A549 (cell line): ENCODE measurements at regions not wholly inside any gene's neighbourhood (a gene's known extent, or its start where the extent isn't known, plus 50 kb on each side); places are given as distances from the start of the nearest gene placed in this dataset.
A peak's percentile ranks its signal among the peaks of the same experiment; 100 is the strongest.

Source experiments
- ATAC-seq, 2 experiments: fragments of 200-7000 bp in 1 of 2; fragments of >200 bp in 1 of 2; cut with Nextera tagmentation in 1 of 2; cut with Tn5 transposase in 1 of 2; 3 replicates each; pipeline versions ENCODE4 v1.8.0 to v1.9.1; 2018 to 2020; ENCODE audit warnings: mild to moderate bottlenecking in 1 of 2, moderate library complexity in 1 of 2
- CTCF ChIA-PET: fragments of 300-600 bp; sonication (Branson Sonifier 250); formaldehyde crosslinking; extraction: SDS; loops from one replicate; lab custom pipeline; 2021; ENCODE audit warnings: antibody characterized with exemption, inconsistent platforms; lab: Yijun Ruan, JAX
- POLR2A ChIA-PET: fragments of 350-600 bp; formaldehyde crosslinking; extraction: SDS; loops from one replicate; lab custom pipeline; 2021; ENCODE audit warnings: antibody characterized with exemption, inconsistent platforms; lab: Yijun Ruan, JAX
- DNase-seq, 2 experiments: peaks; one replicate each; pipeline versions ENCODE4 v3.0.0 to v3.0.0-alpha.2; 2011 to 2016; ENCODE audit warnings: low read depth in 1 of 2, low spot score in 1 of 2
- FAIRE-seq: peaks from 2 replicates; lab custom pipeline; 2011; peaks lifted over from hg19 to GRCh38; lab: Jason Lieb, UNC
- H3K27ac ChIP-seq, 2 experiments: fragments of >200 bp; sonication (Bioruptor Twin); formaldehyde crosslinking; 3 replicates each; pipeline ENCODE4 v1.5.1; 2016 to 2017
- H3K4me1 ChIP-seq: fragments of >200 bp; sonication (Bioruptor Twin); formaldehyde crosslinking; 3 replicates; pipeline ENCODE4 v1.6.1; 2016
- H3K4me2 ChIP-seq: fragments of >200 bp; sonication (Bioruptor Twin); formaldehyde crosslinking; 3 replicates; pipeline ENCODE4 v1.6.1; 2016
- H3K4me3 ChIP-seq: fragments of >200 bp; sonication (Bioruptor Twin); formaldehyde crosslinking; 3 replicates; pipeline ENCODE4 v1.5.1; 2016
- H3K9me3 ChIP-seq: fragments of >200 bp; sonication (Bioruptor Twin); formaldehyde crosslinking; 3 replicates; pipeline ENCODE4 v1.6.1; 2016
- CBX8 ChIP-seq: fragments of 200-600 bp; sonication (generic); IDR thresholded peaks from 2 replicates; pipeline ENCODE4 v1.6.1; 2016
- CEBPB ChIP-seq, 2 experiments: fragments of >200 bp in 1 of 2; sonication (Bioruptor Twin) in 1 of 2; formaldehyde crosslinking in 1 of 2; IDR thresholded peaks; 2 replicates each; pipeline ENCODE4 v1.6.1; 2012 to 2016
- EP300 ChIP-seq, 2 experiments: fragments of >200 bp; sonication (Bioruptor Twin); formaldehyde crosslinking; IDR thresholded peaks; 2 replicates in 1 of 2; 3 replicates in 1 of 2; pipeline ENCODE4 v1.6.1; 2016 to 2017
- FOSB ChIP-seq: fragments of 250-450 bp; sonication (Bioruptor Pico); IDR thresholded peaks from 2 replicates; pipeline ENCODE4 v1.5.0; 2020; ENCODE audit warnings: mild to moderate bottlenecking, moderate library complexity
- FOXS1 ChIP-seq: fragments of 250-450 bp; sonication (Bioruptor Pico); IDR thresholded peaks from 2 replicates; pipeline ENCODE4 v1.5.0; 2020; ENCODE audit warnings: mild to moderate bottlenecking, moderate library complexity
- HOXA7 ChIP-seq: fragments of 250-450 bp; sonication (Bioruptor Pico); IDR thresholded peaks from 2 replicates; pipeline ENCODE4 v1.5.0; 2020; ENCODE audit warnings: mild to moderate bottlenecking, moderate library complexity
- JUN ChIP-seq, 2 experiments: fragments of >200 bp; sonication (Bioruptor Twin); formaldehyde crosslinking; IDR thresholded peaks; 2 replicates in 1 of 2; 3 replicates in 1 of 2; pipeline ENCODE4 v1.6.1; 2016 to 2017
- JUNB ChIP-seq: fragments of >200 bp; sonication (Bioruptor Twin); formaldehyde crosslinking; IDR thresholded peaks from 2 replicates; pipeline ENCODE4 v1.6.1; 2016
- KDM1A ChIP-seq: fragments of 200-600 bp; sonication (generic); IDR thresholded peaks from 2 replicates; pipeline ENCODE4 v1.6.1; 2016; ENCODE audit warnings: low read depth, mild to moderate bottlenecking
- MAFK ChIP-seq: fragments of 450-650 bp; IDR thresholded peaks from 2 replicates; pipeline ENCODE4 v1.6.1; 2014; ENCODE audit not compliant: partially characterized antibody
- MAZ ChIP-seq: fragments of 150-350 bp; IDR thresholded peaks from 2 replicates; pipeline ENCODE4 v1.6.1; 2014; ENCODE audit warnings: antibody characterized with exemption, low read depth, low read length, borderline replicate concordance
- NFE2L2 ChIP-seq: fragments of 150-350 bp; conservative IDR thresholded peaks from 2 replicates; pipeline ENCODE4 v1.6.1; 2014; ENCODE audit warnings: low read length
- NPAS2 ChIP-seq: fragments of 250-450 bp; sonication (Bioruptor Pico); IDR thresholded peaks from 2 replicates; pipeline ENCODE4 v1.8.0; 2022; ENCODE audit warnings: mild to moderate bottlenecking, moderate library complexity, borderline replicate concordance
- NR3C1 ChIP-seq: fragments of >200 bp; sonication (Bioruptor Twin); formaldehyde crosslinking; IDR thresholded peaks from 3 replicates; pipeline ENCODE4 v1.6.1; 2017
- POLR2AphosphoS2 ChIP-seq: conservative IDR thresholded peaks from 2 replicates; pipeline ENCODE4 v1.6.1; 2012; ENCODE audit warnings: low read length, improper control_type of control experiment, inconsistent platforms
- RCOR1 ChIP-seq: fragments of 150-350 bp; IDR thresholded peaks from 2 replicates; pipeline ENCODE4 v1.6.1; 2014; ENCODE audit warnings: antibody characterized with exemption, low read length, low read depth
- RNF2 ChIP-seq: fragments of 200-600 bp; sonication (generic); IDR thresholded peaks from 2 replicates; pipeline ENCODE4 v1.6.1; 2016; ENCODE audit warnings: low read depth, mild to moderate bottlenecking, antibody characterized with exemption, moderate library complexity, borderline replicate concordance
- SREBF2 ChIP-seq: fragments of 450-650 bp; IDR thresholded peaks from 2 replicates; pipeline ENCODE4 v1.6.1; 2014; ENCODE audit warnings: mild to moderate bottlenecking, moderate library complexity
- TFCP2L1 ChIP-seq: fragments of 250-450 bp; sonication (Bioruptor Pico); IDR thresholded peaks from 2 replicates; pipeline ENCODE4 v1.5.0; 2021; ENCODE audit warnings: mild to moderate bottlenecking
- TP53 ChIP-seq: fragments of 250-450 bp; sonication (Bioruptor Pico); IDR thresholded peaks from 2 replicates; pipeline ENCODE4 v1.5.0; 2021; ENCODE audit warnings: mild to moderate bottlenecking, moderate library complexity
- ZC3H11A ChIP-seq: fragments of 450-650 bp; IDR thresholded peaks from 2 replicates; pipeline ENCODE4 v1.6.1; 2014; ENCODE audit warnings: antibody characterized with exemption, mild to moderate bottlenecking
- ZNF302 ChIP-seq: fragments of 250-450 bp; sonication (Bioruptor Pico); IDR thresholded peaks from 2 replicates; pipeline ENCODE4 v1.9.0; 2021; ENCODE audit warnings: inconsistent platforms, mild to moderate bottlenecking, moderate library complexity
- ZSCAN20 ChIP-seq: fragments of 250-450 bp; sonication (Bioruptor Pico); IDR thresholded peaks from 2 replicates; pipeline ENCODE4 v1.8.0; 2022; ENCODE audit warnings: mild to moderate bottlenecking, moderate library complexity
- whole genome bisulfite sequencing: methylation state at CpG from one replicate; pipeline ENCODE4 v1.1.6; 2017; ENCODE audit errors: missing lambda C conversion rate; 5-methylcytosine and 5-hydroxymethylcytosine counted together
- TF ChIP-seq, protein P1 (sequence below): IDR thresholded peaks from 2 replicates; pipeline ENCODE4 v1.6.1; 2012; ENCODE audit warnings: low read depth, borderline replicate concordance
- TF ChIP-seq, protein P2 (sequence below): fragments of 200-600 bp; sonication (generic); IDR thresholded peaks from 2 replicates; pipeline ENCODE4 v1.6.1; 2016; ENCODE audit warnings: antibody characterized with exemption, mild to moderate bottlenecking, moderate library complexity

DNA sequence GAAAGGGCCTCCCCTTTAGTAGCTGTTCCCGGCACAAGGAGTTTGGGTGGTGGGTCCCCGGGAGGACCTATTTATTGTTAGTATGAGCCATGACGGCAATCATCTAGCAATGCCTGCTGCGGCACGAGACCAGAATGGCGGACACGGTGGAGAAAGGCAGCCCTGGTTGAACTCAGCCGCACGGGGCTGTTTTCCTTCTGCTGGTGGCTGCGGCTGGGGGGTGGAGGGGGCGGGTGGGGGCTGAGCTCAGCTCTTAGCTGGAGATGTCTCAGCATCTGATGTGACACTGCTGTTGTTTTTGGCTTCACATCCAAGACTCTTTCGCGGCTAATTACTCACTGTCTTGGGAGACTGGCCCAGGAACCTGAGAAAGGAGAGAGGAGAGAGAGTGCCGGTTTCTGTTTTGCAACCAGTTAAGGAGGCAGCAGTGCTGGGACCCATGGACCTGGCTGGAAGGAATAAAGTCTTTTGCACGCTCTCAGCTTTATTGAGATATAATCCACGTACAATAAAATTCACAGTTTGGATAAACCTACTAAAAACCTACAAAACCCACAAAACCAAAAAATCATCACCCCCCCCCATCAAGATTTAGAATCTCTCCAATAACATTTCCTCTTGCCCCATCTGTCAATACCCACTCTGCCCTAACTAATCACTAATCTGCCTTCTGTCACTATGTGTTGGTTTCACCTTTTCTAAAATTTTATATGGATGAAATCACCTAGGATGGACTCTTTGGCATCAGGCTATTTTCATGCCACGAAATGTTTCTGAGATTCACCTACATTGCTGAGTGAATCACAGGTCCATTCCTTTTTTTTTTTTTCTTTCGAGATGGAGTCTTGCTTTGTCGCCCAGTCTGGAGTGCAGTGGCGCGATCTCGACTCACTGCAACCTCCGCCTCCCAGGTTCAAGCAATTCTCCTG lies 81.8 kb upstream of the NEURL1B start:
- WGBS = 64% methylated on average over 17 of the region's 23 CpGs
- ChIA-PET POLR2A (no interaction called here), CTCF (no interaction called here)
- Histone ChIP-seq H3K4me1 (0 out of 3 replicates have a peak, but pooled peaks cover 3% of the 10 kb centered on the region), H3K4me3 (no peak overlapping the region), H3K4me2 (no peak overlapping the region; the same call in 2 of the 3 replicates), H3K9me3 (no peaks in the 10 kb centered on the region), H3K27ac (no peak overlapping the region)
- FAIRE-seq (no peak), DNase-seq (no peak), ATAC-seq (peak in 1 of 2 experiments; percentile 41; a peak in 2 of 6 replicates)
- TF ChIP-seq ZNF302 (CRISPR knock-in tag) (no peak), JUNB (no peak), HOXA7 (no peak), TP53 (CRISPR knock-in tag) (no peak), RNF2 (no peak), MAFK (no peak), NFE2L2 (no peak)

DNA sequence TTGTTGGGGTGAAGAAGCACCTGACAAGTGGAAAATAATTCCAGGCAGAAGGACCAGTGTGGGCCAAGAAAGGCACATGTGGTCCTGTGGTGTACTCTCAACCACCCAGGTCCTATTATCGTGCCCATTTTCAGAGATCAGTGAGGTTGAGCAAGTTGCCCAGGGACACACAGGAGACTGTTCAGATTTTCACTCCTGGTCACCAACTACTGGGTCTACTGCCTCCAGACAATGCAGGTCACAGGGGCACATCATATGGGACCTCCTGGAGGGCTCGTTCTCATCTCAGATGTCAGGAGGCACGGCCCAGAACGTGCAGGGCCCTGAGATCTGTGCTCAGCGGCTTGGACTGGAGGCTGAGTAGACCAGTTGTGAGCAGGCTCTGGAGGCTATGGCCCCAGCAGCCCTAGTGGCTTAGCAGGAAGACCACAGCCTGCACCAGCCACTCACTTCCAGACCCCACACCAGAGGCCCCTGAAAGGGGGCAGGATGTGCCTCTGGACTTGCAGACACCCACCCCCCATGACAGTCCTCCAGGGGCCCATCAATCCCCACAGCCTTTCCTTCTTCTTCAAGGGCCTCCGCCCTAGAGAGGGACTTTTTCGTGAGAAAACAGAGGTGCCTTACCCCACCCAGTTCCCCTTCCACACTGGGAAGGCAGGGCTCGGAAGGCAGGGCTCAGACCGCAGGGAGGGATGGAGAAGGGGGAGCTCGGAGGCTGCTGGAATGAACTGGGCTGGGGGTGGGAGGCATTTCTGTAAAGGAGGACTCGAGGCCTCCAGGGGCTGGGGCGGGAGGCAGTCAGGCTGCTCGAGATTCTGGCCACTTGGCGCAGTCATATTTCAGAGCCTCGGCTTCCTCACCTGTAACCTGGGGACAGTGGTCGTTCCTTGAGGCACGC lies 82.7 kb upstream of the NEURL1B start:
- ChIA-PET POLR2A (no interaction called here), CTCF (interaction anchor here (1.6 kb wide), 1 partner anchor 8 kb away, joined by 5 read pairs; no protein-coding TSS in a partner anchor)
- Histone ChIP-seq H3K4me2 (no peak overlapping the region), H3K4me1 (0 out of 3 replicates have a peak, but pooled peaks cover 3% of the 10 kb centered on the region), H3K27ac (no peak overlapping the region), H3K4me3 (no peak overlapping the region), H3K9me3 (no peaks in the 10 kb centered on the region)
- WGBS = 58% methylated on average over 17 of the region's 17 CpGs
- DNase-seq (no peak), ATAC-seq (peak in 1 of 2 experiments; percentile 29; a peak in 3 of 6 replicates), FAIRE-seq (no peak)
- TF ChIP-seq TFCP2L1 (CRISPR knock-in tag) = no peak
- no peak for TF ChIP-seq FOXS1 (CRISPR knock-in tag)
- TF ChIP-seq NR3C1 = no peak
- TF ChIP-seq ZC3H11A = no peak
- TF ChIP-seq CEBPB (IDR thresholded peaks at IDR 0.05) = no peak
- TF ChIP-seq POLR2AphosphoS2 = no peak
- TF ChIP-seq NFE2L2 = no peak
- TF ChIP-seq, protein P1, sequence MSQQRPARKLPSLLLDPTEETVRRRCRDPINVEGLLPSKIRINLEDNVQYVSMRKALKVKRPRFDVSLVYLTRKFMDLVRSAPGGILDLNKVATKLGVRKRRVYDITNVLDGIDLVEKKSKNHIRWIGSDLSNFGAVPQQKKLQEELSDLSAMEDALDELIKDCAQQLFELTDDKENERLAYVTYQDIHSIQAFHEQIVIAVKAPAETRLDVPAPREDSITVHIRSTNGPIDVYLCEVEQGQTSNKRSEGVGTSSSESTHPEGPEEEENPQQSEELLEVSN = no peak
- TF ChIP-seq RCOR1 = no peak
- TF ChIP-seq, protein P2, sequence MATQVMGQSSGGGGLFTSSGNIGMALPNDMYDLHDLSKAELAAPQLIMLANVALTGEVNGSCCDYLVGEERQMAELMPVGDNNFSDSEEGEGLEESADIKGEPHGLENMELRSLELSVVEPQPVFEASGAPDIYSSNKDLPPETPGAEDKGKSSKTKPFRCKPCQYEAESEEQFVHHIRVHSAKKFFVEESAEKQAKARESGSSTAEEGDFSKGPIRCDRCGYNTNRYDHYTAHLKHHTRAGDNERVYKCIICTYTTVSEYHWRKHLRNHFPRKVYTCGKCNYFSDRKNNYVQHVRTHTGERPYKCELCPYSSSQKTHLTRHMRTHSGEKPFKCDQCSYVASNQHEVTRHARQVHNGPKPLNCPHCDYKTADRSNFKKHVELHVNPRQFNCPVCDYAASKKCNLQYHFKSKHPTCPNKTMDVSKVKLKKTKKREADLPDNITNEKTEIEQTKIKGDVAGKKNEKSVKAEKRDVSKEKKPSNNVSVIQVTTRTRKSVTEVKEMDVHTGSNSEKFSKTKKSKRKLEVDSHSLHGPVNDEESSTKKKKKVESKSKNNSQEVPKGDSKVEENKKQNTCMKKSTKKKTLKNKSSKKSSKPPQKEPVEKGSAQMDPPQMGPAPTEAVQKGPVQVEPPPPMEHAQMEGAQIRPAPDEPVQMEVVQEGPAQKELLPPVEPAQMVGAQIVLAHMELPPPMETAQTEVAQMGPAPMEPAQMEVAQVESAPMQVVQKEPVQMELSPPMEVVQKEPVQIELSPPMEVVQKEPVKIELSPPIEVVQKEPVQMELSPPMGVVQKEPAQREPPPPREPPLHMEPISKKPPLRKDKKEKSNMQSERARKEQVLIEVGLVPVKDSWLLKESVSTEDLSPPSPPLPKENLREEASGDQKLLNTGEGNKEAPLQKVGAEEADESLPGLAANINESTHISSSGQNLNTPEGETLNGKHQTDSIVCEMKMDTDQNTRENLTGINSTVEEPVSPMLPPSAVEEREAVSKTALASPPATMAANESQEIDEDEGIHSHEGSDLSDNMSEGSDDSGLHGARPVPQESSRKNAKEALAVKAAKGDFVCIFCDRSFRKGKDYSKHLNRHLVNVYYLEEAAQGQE = no peak
- TF ChIP-seq EP300 (IDR thresholded peaks at IDR 0.05) = no peak
- TF ChIP-seq NPAS2 = no peak
- no peak for TF ChIP-seq FOSB
- no peak for TF ChIP-seq ZSCAN20 (CRISPR knock-in tag)
- no peak for TF ChIP-seq JUN (IDR thresholded peaks at IDR 0.05)
- TF ChIP-seq TP53 (CRISPR knock-in tag) = no peak
- no peak for TF ChIP-seq MAZ
- no peak for TF ChIP-seq CBX8
- TF ChIP-seq KDM1A = no peak
- TF ChIP-seq SREBF2 = no peak
